HepG2 (cell line): ENCODE measurements at regions not wholly inside any gene's neighbourhood (a gene's known extent, or its start where the extent isn't known, plus 50 kb on each side); places are given as distances from the start of the nearest gene placed in this dataset.

ENCODE experiments used
- ATAC-seq: fragments of 200-7000 bp; cut with Tn5 transposase; 3 replicates; pipeline ENCODE4 v1.9.1; 2020; ENCODE audit warnings: mild to moderate bottlenecking, moderate library complexity
- BruUV-seq: library from RNA; stranded (reverse); fragments of 400-500 nt; replicated peaks from 2 replicates; lab custom pipeline; 2021; lab: Mats Ljungman, UMichigan
- CTCF ChIA-PET: fragments of 300-600 bp; formaldehyde crosslinking; extraction: SDS; loops from one replicate; lab custom pipeline; 2021; ENCODE audit warnings: low total read pairs, inconsistent platforms, low intra/inter-chr PET ratio; lab: Yijun Ruan, JAX
- POLR2A ChIA-PET: fragments of 350-600 bp; sonication (Branson Sonifier 250); formaldehyde crosslinking; loops from one replicate; lab custom pipeline; 2020; ENCODE audit warnings: antibody characterized with exemption, inconsistent platforms; lab: Yijun Ruan, JAX
- DNase-seq: peaks from one replicate; pipeline ENCODE4 v3.0.0-alpha.2; 2015; ENCODE audit warnings: low spot score
- FAIRE-seq: peaks from 3 replicates; lab custom pipeline; 2011; peaks lifted over from hg19 to GRCh38; lab: Jason Lieb, UNC
- H2AFZ ChIP-seq: one replicate; pipeline ENCODE4 v1.6.1; 2011; ENCODE audit warnings: low read length, inconsistent platforms
- H3K27ac ChIP-seq: fragments of 300-600 bp; 3 replicates; pipeline ENCODE4 v1.8.0; 2011; ENCODE audit warnings: mixed run types, mild to moderate bottlenecking, mixed read lengths, low read length, inconsistent platforms; ENCODE audit not compliant: insufficient read depth; ENCODE audit errors: extremely low read length
- H3K27me3 ChIP-seq, 2 experiments: fragments of 200-600 bp in 1 of 2; 2 replicates in 1 of 2; 3 replicates in 1 of 2; pipeline versions ENCODE4 v1.6.0 to v1.8.0; 2011; ENCODE audit warnings: low read length in 2 of 2, mild to moderate bottlenecking in 2 of 2, moderate library complexity in 2 of 2, inconsistent platforms in 1 of 2; ENCODE audit not compliant: insufficient read depth in 2 of 2, control insufficient read depth in 1 of 2
- H3K36me3 ChIP-seq, 2 experiments: fragments of 200-600 bp in 1 of 2; replicated peaks in 1 of 2; 2 replicates in 1 of 2; 3 replicates in 1 of 2; pipeline versions ENCODE4 v1.5.1 to v1.8.0; 2011; ENCODE audit warnings: low read length in 2 of 2, inconsistent platforms in 1 of 2; ENCODE audit not compliant: insufficient read depth in 2 of 2, control insufficient read depth in 1 of 2
- H3K4me1 ChIP-seq: 2 replicates; pipeline ENCODE4 v1.5.1; 2012; ENCODE audit warnings: low read length, inconsistent platforms; ENCODE audit not compliant: insufficient read depth
- H3K4me2 ChIP-seq: 2 replicates; pipeline ENCODE4 v1.6.0; 2011; ENCODE audit warnings: low read depth, low read length, inconsistent platforms
- H3K4me3 ChIP-seq, 3 experiments: fragments of 200-600 bp in 1 of 3; sonication (generic), shearing (Covaris generic) in 1 of 3; replicated peaks in 1 of 3; 2 replicates each; pipeline ENCODE4 v1.5.1; 2011 to 2016; ENCODE audit warnings: low read length in 3 of 3, inconsistent platforms in 2 of 3, low read depth in 2 of 3, mild to moderate bottlenecking in 2 of 3, control low read depth in 1 of 3, mixed read lengths in 1 of 3; ENCODE audit not compliant: insufficient read depth in 1 of 3
- H3K79me2 ChIP-seq: one replicate; pipeline ENCODE4 v1.6.1; 2011; ENCODE audit warnings: low read length, inconsistent platforms; ENCODE audit not compliant: insufficient read depth
- H3K9ac ChIP-seq: 2 replicates; pipeline ENCODE4 v1.6.0; 2011; ENCODE audit warnings: mild to moderate bottlenecking, low read depth, low read length, inconsistent platforms; ENCODE audit not compliant: insufficient read depth
- H3K9me3 ChIP-seq: 2 replicates; pipeline ENCODE4 v1.5.1; 2012; ENCODE audit warnings: mild to moderate bottlenecking, low read length
- H4K20me1 ChIP-seq: 2 replicates; pipeline ENCODE4 v1.6.0; 2011; ENCODE audit warnings: inconsistent platforms, mild to moderate bottlenecking, low read length, moderate library complexity; ENCODE audit not compliant: insufficient read depth
- ARHGAP35 ChIP-seq: sonication (generic); formaldehyde crosslinking; IDR thresholded peaks from 2 replicates; pipeline ENCODE4 v1.9.0; 2022; ENCODE audit warnings: mild to moderate bottlenecking, inconsistent platforms, moderate library complexity, missing genetic modification reagents, borderline replicate concordance
- CEBPB ChIP-seq: IDR thresholded peaks from 2 replicates; pipeline ENCODE4 v1.6.1; 2011; ENCODE audit warnings: low read depth, low read length, improper control_type of control experiment, borderline replicate concordance
- ESRRA ChIP-seq: sonication (generic); formaldehyde crosslinking; IDR thresholded peaks from 2 replicates; pipeline ENCODE4 v1.5.1; 2020; ENCODE audit warnings: mild to moderate bottlenecking, low read depth, missing genetic modification reagents
- MTA3 ChIP-seq: sonication (generic); formaldehyde crosslinking; IDR thresholded peaks from 2 replicates; pipeline ENCODE4 v1.4.0; 2020; ENCODE audit warnings: missing genetic modification reagents
- MTF1 ChIP-seq: sonication (generic); formaldehyde crosslinking; IDR thresholded peaks from 2 replicates; pipeline ENCODE4 v1.5.0; 2020; ENCODE audit warnings: missing genetic modification reagents
- MYNN ChIP-seq: sonication (generic); formaldehyde crosslinking; IDR thresholded peaks from 2 replicates; pipeline ENCODE4 v1.4.0; 2020; ENCODE audit warnings: mild to moderate bottlenecking, low read depth, missing genetic modification reagents
- REXO4 ChIP-seq: sonication (generic); formaldehyde crosslinking; IDR thresholded peaks from 2 replicates; pipeline ENCODE4 v1.8.0; 2022; ENCODE audit warnings: missing genetic modification reagents, mild to moderate bottlenecking, borderline replicate concordance
- ZNF317 ChIP-seq: sonication (generic); formaldehyde crosslinking; IDR thresholded peaks from 2 replicates; pipeline ENCODE4 v1.5.0; 2020; ENCODE audit warnings: mild to moderate bottlenecking, missing genetic modification reagents
- ZNF570 ChIP-seq: sonication (generic); formaldehyde crosslinking; IDR thresholded peaks from 2 replicates; pipeline ENCODE4 v1.4.0; 2020; ENCODE audit warnings: mild to moderate bottlenecking, missing genetic modification reagents, borderline replicate concordance
- ZNF776 ChIP-seq: sonication (generic); formaldehyde crosslinking; IDR thresholded peaks from 2 replicates; pipeline ENCODE4 v1.4.0; 2020; ENCODE audit warnings: mild to moderate bottlenecking, missing genetic modification reagents
- ZSCAN22 ChIP-seq: sonication (generic); formaldehyde crosslinking; IDR thresholded peaks from 2 replicates; pipeline ENCODE4 v1.4.0; 2020; ENCODE audit warnings: mild to moderate bottlenecking, missing genetic modification reagents
- WGBS: methylation state at CpG from one replicate; pipeline ENCODE4 v1.1.6; 2017; ENCODE audit warnings: low lambda C conversion rate; 5-methylcytosine and 5-hydroxymethylcytosine counted together
- in situ Hi-C: cut with HindIII; loops from 2 replicates; pipeline ENCODE4 v1.10.0; 2017; ENCODE audit warnings: low pct_unique_long_range_greater_than_20kb; ENCODE audit not compliant: extremely low pct_ligation_motif_present
- intact Hi-C: fragments of 100-400 bp; cut with micrococcal nuclease; formaldehyde crosslinking; loops from one replicate; pipeline ENCODE4 v1.10.0; 2022; ENCODE audit not compliant: unreplicated experiment
- TF ChIP-seq, protein P1 (sequence below): sonication (generic); formaldehyde crosslinking; IDR thresholded peaks from 2 replicates; pipeline ENCODE4 v1.4.0; 2020; ENCODE audit warnings: missing genetic modification reagents; ENCODE audit errors: not compliant biosample characterization

DNA sequence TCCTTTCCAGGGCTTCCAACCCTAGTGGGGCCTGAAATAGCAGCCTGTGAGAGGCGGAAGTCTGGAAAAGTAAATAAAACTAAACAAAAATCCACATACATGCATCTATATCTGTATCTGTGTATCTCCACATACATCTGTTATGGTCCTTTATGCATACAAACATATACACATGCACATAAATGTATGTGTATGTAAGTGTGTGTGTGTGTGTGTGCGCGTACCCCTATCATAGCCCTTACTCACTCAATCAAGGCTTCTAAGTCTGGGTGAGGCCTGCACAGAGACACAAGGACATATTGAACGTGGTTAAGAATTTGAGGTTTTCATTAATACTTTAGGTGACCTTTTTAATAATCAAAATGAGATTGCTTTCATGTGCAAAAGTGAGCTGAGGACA lies 98.9 kb upstream of the CYRIA start (continued):
- TF ChIP-seq, protein P1, sequence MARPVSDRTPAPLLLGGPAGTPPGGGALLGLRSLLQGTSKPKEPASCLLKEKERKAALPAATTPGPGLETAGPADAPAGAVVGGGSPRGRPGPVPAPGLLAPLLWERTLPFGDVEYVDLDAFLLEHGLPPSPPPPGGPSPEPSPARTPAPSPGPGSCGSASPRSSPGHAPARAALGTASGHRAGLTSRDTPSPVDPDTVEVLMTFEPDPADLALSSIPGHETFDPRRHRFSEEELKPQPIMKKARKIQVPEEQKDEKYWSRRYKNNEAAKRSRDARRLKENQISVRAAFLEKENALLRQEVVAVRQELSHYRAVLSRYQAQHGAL = no peak
- TF ChIP-seq ARHGAP35 (CRISPR knock-in tag) (no peak), MYNN (CRISPR knock-in tag) (no peak), MTA3 (CRISPR knock-in tag) (no peak), REXO4 (CRISPR knock-in tag) (no peak), MTF1 (CRISPR knock-in tag) (no peak), ZNF570 (CRISPR knock-in tag) (no peak), ESRRA (CRISPR knock-in tag) (no peak), ZNF317 (CRISPR knock-in tag) (no peak)

DNA sequence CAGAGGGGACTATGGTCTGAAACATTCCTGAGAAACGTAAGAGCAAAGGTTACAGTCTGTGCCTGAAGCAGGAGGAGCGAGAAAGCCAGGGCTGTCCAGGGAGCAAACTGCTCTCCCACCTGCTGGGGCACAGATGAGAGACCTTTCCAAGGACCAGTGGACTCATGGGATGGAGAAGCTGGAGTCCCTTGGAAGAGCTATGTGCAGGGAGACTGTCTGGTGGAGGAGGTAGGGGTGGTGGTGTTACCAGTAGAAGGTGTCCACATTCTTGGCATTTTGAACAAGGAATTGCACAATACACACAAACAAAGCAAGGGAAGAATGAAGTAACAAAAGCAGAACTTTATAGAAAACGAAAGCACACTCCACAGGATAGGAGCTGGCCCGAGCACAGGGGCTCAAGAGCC lies 97.9 kb upstream of the CYRIA start:
- no peaks in the 10 kb centered on the region for H3K36me3 ChIP-seq
- intact Hi-C loops = no loop called here

More for the DNA sequence above, 97.9 kb upstream of the CYRIA start:
- Histone ChIP-seq H3K9ac (no peak overlapping the region), H3K4me3 (no peak overlapping the region), H3K4me1 (0 out of 2 replicates have a peak, but pooled peaks cover 6% of the 10 kb centered on the region), H2AFZ (no peak overlapping the region), H4K20me1 (no peaks in the 10 kb centered on the region), H3K27me3 (no peaks in the 10 kb centered on the region), H3K79me2 (no peaks in the 10 kb centered on the region), H3K27ac (no peak overlapping the region), H3K4me2 (no peak overlapping the region), H3K9me3 (no peaks in the 10 kb centered on the region)
- in situ Hi-C loops = no loop called here
- POLR2A ChIA-PET = no interaction called here
- ATAC-seq (peak; percentile 66), DNase-seq (no peak), FAIRE-seq (no peak)
- CTCF ChIA-PET = no interaction called here
- BruUV-seq = no TSS peak
- TF ChIP-seq CEBPB = peak; percentile 88
- no peak for TF ChIP-seq ZNF776
- TF ChIP-seq ZSCAN22 = no peak
- WGBS = under 1% methylated on average over 4 of the region's 4 CpGs
